Heart left ventricle (tissue), 16 donors: ENCODE measurements at regions not wholly inside any gene's neighbourhood (a gene's known extent, or its start where the extent isn't known, plus 50 kb on each side); places are given as distances from the start of the nearest gene placed in this dataset.

Experiments used
- ATAC-seq, 4 donors: fragments of 200-7000 bp; cut with Tn5 transposase; one replicate each; pipeline ENCODE4 v1.9.1; 2020 to 2022; ENCODE audit warnings: moderate library complexity in 4 of 4, mild to moderate bottlenecking in 3 of 4, moderate number of reproducible peaks in 1 of 4
- DNase-seq, 5 donors: peaks; one replicate each; pipeline ENCODE4 v3.0.0-alpha.2; 2020
- H3K27ac ChIP-seq, 12 donors: fragments of 200-600 bp; sonication (generic) in 4 of 12; one replicate each; pipeline versions ENCODE4 v1.5.0 to v1.8.0; 2016 to 2022; ENCODE audit warnings: mild to moderate bottlenecking in 2 of 12
- H3K27me3 ChIP-seq, 9 donors: fragments of 200-600 bp; sonication (generic) in 2 of 9; one replicate each; pipeline versions ENCODE4 v1.5.1 to v1.8.0; 2016 to 2022; ENCODE audit warnings: mild to moderate bottlenecking in 3 of 9
- H3K36me3 ChIP-seq, 9 donors: fragments of 200-600 bp; sonication (generic) in 2 of 9; one replicate each; pipeline versions ENCODE4 v1.5.0 to v1.8.0; 2018 to 2022; ENCODE audit warnings: mild to moderate bottlenecking in 2 of 9
- H3K4me1 ChIP-seq, 12 donors: fragments of 200-600 bp; sonication (generic) in 4 of 12; one replicate each; pipeline versions ENCODE4 v1.5.0 to v1.8.0; 2016 to 2022; ENCODE audit warnings: mild to moderate bottlenecking in 3 of 12
- H3K4me3 ChIP-seq, 12 donors: fragments of 200-600 bp; sonication (generic) in 4 of 12; one replicate each; pipeline versions ENCODE4 v1.5.0 to v1.8.0; 2017 to 2022; ENCODE audit warnings: mild to moderate bottlenecking in 9 of 12, moderate library complexity in 4 of 12
- H3K9me3 ChIP-seq, 12 donors: fragments of 200-600 bp; sonication (generic) in 4 of 12; one replicate each; pipeline versions ENCODE4 v1.5.0 to v1.8.0; 2016 to 2022; ENCODE audit warnings: mild to moderate bottlenecking in 1 of 12
- POLR2A ChIP-seq, 2 donors: fragments of 450-650 bp; IDR thresholded peaks; one replicate each; pipeline ENCODE4 v1.6.1; 2017; ENCODE audit warnings: antibody characterized with exemption in 2 of 2, mild to moderate bottlenecking in 2 of 2, moderate library complexity in 2 of 2
- WGBS, 4 donors: extraction: QIAGEN DNeasy Blood & Tissue Kit in 2 of 4; methylation state at CpG; one replicate each; pipeline versions ENCODE4 v1.1.5 to v1.1.7; 2013 to 2018; 5-methylcytosine and 5-hydroxymethylcytosine counted together
- intact Hi-C, 10 donors: fragments of 100-400 bp; cut with DNase I; formaldehyde crosslinking; loops; one replicate each; pipeline versions ENCODE4 v1.11.1 to v1.14.2; 2022
- TF ChIP-seq, protein P1 (sequence below), 12 donors: fragments of 200-600 bp; sonication (generic) in 4 of 12; IDR thresholded peaks; one replicate each; pipeline versions ENCODE4 v1.5.0 to v1.8.0; 2018 to 2022; ENCODE audit warnings: antibody characterized with exemption in 12 of 12, mild to moderate bottlenecking in 5 of 12
- donor health status: ischemic (EF 13 %, LVEDD 7.1; RV severe dilation, severe dysfunction).
- donor health status: healthy with polysubstance abuse.
- donor health status: DM: no; HTN: yes; CAD: no.
- donor health status: DM: no; HTN: no; CAD: no.
- donor health status: ischemic (EF 25% LVEDD 6.9; RV normal size, moderate dysfunction).
- donor health status: ischemic (EF 25% LVEDD 5.7; RV mildly dilated, moderate dysfunction).
- donor health status: healthy.
- donor health status: DM: yes; HTN: yes; CAD: no.
- donor health status: ischemic (EF 35%, LVEDD 5.7; RV mildly dilated, moderate dysfunction).
- donor health status: nonischemic (EF 11% LVEDD 7.7; RV severe dilation, severe dysfunction).
- donor health status: DM: yes; HTN: yes; CAD: no.
- donor health status: PGD.
- donor health status: ischemic (EF 29% LVEDD 5.4; RV normal size, mild dysfunction).
- donor health status: nonischemic (EF 23%, LVEDD 6.1; RV moderate dilation, normal function).

DNA sequence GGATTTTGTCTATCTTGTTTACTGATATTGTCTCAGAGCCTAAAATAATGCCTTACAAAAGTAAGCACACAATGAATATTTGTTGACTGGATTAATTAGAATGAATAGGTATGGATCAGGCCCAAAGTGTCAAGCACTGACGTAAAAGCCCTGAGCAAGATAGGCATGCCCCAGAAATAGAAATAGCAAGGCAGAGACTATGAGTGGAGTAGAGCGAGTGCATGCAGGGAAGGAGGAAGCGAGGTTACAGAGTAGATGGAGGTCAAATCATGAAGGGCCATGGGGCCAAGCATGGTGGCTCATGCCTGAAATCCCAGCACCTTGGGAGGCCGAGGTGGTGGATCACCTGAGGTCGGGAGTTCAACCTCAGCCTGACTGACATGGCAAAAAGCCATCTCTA lies 51.6 kb upstream of the SFTPD start:
- intact Hi-C loops, result no loop called here
- DNase-seq (no peak), ATAC-seq (peak in 2 of 4 donors; percentile 63 to 72)
- H3K4me1 ChIP-seq, result no peaks in the 10 kb centered on the region
- TF ChIP-seq, protein P1, sequence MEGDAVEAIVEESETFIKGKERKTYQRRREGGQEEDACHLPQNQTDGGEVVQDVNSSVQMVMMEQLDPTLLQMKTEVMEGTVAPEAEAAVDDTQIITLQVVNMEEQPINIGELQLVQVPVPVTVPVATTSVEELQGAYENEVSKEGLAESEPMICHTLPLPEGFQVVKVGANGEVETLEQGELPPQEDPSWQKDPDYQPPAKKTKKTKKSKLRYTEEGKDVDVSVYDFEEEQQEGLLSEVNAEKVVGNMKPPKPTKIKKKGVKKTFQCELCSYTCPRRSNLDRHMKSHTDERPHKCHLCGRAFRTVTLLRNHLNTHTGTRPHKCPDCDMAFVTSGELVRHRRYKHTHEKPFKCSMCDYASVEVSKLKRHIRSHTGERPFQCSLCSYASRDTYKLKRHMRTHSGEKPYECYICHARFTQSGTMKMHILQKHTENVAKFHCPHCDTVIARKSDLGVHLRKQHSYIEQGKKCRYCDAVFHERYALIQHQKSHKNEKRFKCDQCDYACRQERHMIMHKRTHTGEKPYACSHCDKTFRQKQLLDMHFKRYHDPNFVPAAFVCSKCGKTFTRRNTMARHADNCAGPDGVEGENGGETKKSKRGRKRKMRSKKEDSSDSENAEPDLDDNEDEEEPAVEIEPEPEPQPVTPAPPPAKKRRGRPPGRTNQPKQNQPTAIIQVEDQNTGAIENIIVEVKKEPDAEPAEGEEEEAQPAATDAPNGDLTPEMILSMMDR (IDR thresholded peaks at IDR 0.05), result no peak
- TF ChIP-seq POLR2A (IDR thresholded peaks at IDR 0.05), result no peak
- H3K27me3 ChIP-seq, result peaks cover 0 to 3% (median 0%) of the 10 kb centered on the region in 9 donors
- H3K27ac ChIP-seq, result no peak overlapping the region
- 77 to 84% (median 81%) methylated on average over 5 of the region's 5 CpGs for WGBS, 4 donors
- H3K4me3 ChIP-seq, result no peak overlapping the region
- no peaks in the 10 kb centered on the region for H3K36me3 ChIP-seq
- no peaks in the 10 kb centered on the region for H3K9me3 ChIP-seq
